GM12878 (cell line): ENCODE measurements at regions not wholly inside any gene's neighbourhood (a gene's known extent, or its start where the extent isn't known, plus 50 kb on each side); places are given as distances from the start of the nearest gene placed in this dataset.
"Not testable (repeated sequence)": the region's sequence is repeated elsewhere in the genome, so short reads cannot be mapped to it uniquely, and the experiment has no call there.

ENCODE experiments used
- ATAC-seq: fragments of 200-7000 bp; cut with Tn5 transposase; 3 replicates; pipeline ENCODE4 v1.9.1; 2020; ENCODE audit warnings: mild to moderate bottlenecking, moderate library complexity
- BruUV-seq: library from RNA; stranded (reverse); fragments of 400-500 nt; replicated peaks from 2 replicates; lab custom pipeline; 2021; lab: Mats Ljungman, UMichigan
- CTCF ChIA-PET: fragments of 300-600 bp; sonication (Branson Sonifier 250); formaldehyde crosslinking; extraction: SDS; loops from one replicate; lab custom pipeline; 2021; ENCODE audit warnings: inconsistent platforms; lab: Yijun Ruan, JAX
- POLR2A ChIA-PET: fragments of 350-600 bp; formaldehyde crosslinking; extraction: SDS; loops from one replicate; lab custom pipeline; 2021; ENCODE audit warnings: inconsistent platforms; lab: Charles Lee
- RAD21 ChIA-PET: fragments of 300-600 bp; sonication (Branson Sonifier 250); formaldehyde crosslinking; loops from one replicate; lab custom pipeline; 2023; ENCODE audit warnings: antibody characterized with exemption; ENCODE audit not compliant: unreplicated experiment; lab: Charles Lee
- SMC1A ChIA-PET: fragments of 300-600 bp; sonication (Branson Sonifier 250); formaldehyde crosslinking; loops from one replicate; lab custom pipeline; 2023; ENCODE audit not compliant: unreplicated experiment, uncharacterized antibody; lab: Charles Lee
- DNase-seq: peaks from one replicate; pipeline ENCODE4 v3.0.0-alpha.2; 2011; ENCODE audit warnings: low read depth, low spot score
- FAIRE-seq: peaks from 3 replicates; lab custom pipeline; 2011; peaks lifted over from hg19 to GRCh38; lab: Jason Lieb, UNC
- H2AFZ ChIP-seq: 2 replicates; pipeline ENCODE4 v1.6.0; 2011; ENCODE audit warnings: low read depth, low read length, control low read depth; ENCODE audit not compliant: control insufficient read depth
- H3K27ac ChIP-seq: 2 replicates; pipeline ENCODE4 v1.5.1; 2011; ENCODE audit warnings: control low read depth; ENCODE audit not compliant: control insufficient read depth, insufficient read depth
- H3K27me3 ChIP-seq, 2 experiments: replicated peaks in 1 of 2; 2 replicates each; pipeline versions ENCODE4 v1.6.0 to v1.6.1; 2011; ENCODE audit warnings: low read length in 1 of 2; ENCODE audit not compliant: control insufficient read depth in 2 of 2, insufficient read depth in 2 of 2
- H3K36me3 ChIP-seq, 2 experiments: 2 replicates each; pipeline ENCODE4 v1.5.1; 2011; ENCODE audit warnings: low read length in 1 of 2; ENCODE audit not compliant: control insufficient read depth in 2 of 2, insufficient read depth in 2 of 2
- H3K4me1 ChIP-seq: 2 replicates; pipeline ENCODE4 v1.6.1; 2011; ENCODE audit warnings: mild to moderate bottlenecking, low read length, moderate library complexity, mixed read lengths; ENCODE audit not compliant: control insufficient read depth, insufficient read depth
- H3K4me2 ChIP-seq: 2 replicates; pipeline ENCODE4 v1.6.0; 2011; ENCODE audit warnings: control low read depth; ENCODE audit not compliant: control insufficient read depth, insufficient read depth
- H3K4me3 ChIP-seq: fragments of 200-600 bp; sonication (generic); 2 replicates; pipeline ENCODE4 v1.5.1; 2016
- H3K79me2 ChIP-seq: 2 replicates; pipeline ENCODE4 v1.6.0; 2011; ENCODE audit warnings: low read length; ENCODE audit not compliant: control insufficient read depth, insufficient read depth
- H3K9ac ChIP-seq: 2 replicates; pipeline ENCODE4 v1.8.0; 2011; ENCODE audit warnings: low read length, control low read depth, mixed read lengths; ENCODE audit not compliant: control insufficient read depth, insufficient read depth
- H3K9me3 ChIP-seq: replicated peaks from 3 replicates; pipeline ENCODE4 v1.5.1; 2011; ENCODE audit warnings: mild to moderate bottlenecking, low read length; ENCODE audit not compliant: control insufficient read depth, insufficient read depth
- H4K20me1 ChIP-seq: 2 replicates; pipeline ENCODE4 v1.6.0; 2011; ENCODE audit not compliant: control insufficient read depth, insufficient read depth
- ETV6 ChIP-seq, 2 experiments: fragments of 450-650 bp in 1 of 2; IDR thresholded peaks in 1 of 2; conservative IDR thresholded peaks in 1 of 2; 2 replicates each; pipeline ENCODE4 v1.6.1; 2014; ENCODE audit warnings: antibody characterized with exemption in 1 of 2, borderline replicate concordance in 1 of 2, low read depth in 1 of 2, mild to moderate bottlenecking in 1 of 2, moderate library complexity in 1 of 2
- STAT1 ChIP-seq: fragments of 450-650 bp; conservative IDR thresholded peaks from 2 replicates; pipeline ENCODE4 v1.6.1; 2014; ENCODE audit warnings: antibody characterized with exemption, mild to moderate bottlenecking
- YBX1 ChIP-seq: fragments of 450-650 bp; IDR thresholded peaks from 2 replicates; pipeline ENCODE4 v1.6.1; 2016; ENCODE audit warnings: antibody characterized with exemption
- WGBS: methylation state at CpG from one replicate; pipeline ENCODE4 v1.1.6; 2016; ENCODE audit warnings: low lambda C conversion rate; ENCODE audit not compliant: insufficient replicate concordance, insufficient coverage; ENCODE audit errors: missing lambda C conversion rate; 5-methylcytosine and 5-hydroxymethylcytosine counted together
- in situ Hi-C: fragments of 300-500 bp; cut with MboI; formaldehyde crosslinking; loops from 9 replicates; pipeline ENCODE4 v1.14.3; 2018; ENCODE audit warnings: mixed read lengths
- intact Hi-C: fragments of 100-400 bp; cut with micrococcal nuclease; formaldehyde crosslinking; loops from one replicate; pipeline ENCODE4 v1.14.2; 2022; ENCODE audit not compliant: unreplicated experiment
- TF ChIP-seq, protein P1 (sequence below): fragments of 450-650 bp; IDR thresholded peaks from 2 replicates; pipeline ENCODE4 v1.6.1; 2018; ENCODE audit warnings: mild to moderate bottlenecking, low read depth, moderate library complexity; ENCODE audit not compliant: partially characterized antibody

DNA sequence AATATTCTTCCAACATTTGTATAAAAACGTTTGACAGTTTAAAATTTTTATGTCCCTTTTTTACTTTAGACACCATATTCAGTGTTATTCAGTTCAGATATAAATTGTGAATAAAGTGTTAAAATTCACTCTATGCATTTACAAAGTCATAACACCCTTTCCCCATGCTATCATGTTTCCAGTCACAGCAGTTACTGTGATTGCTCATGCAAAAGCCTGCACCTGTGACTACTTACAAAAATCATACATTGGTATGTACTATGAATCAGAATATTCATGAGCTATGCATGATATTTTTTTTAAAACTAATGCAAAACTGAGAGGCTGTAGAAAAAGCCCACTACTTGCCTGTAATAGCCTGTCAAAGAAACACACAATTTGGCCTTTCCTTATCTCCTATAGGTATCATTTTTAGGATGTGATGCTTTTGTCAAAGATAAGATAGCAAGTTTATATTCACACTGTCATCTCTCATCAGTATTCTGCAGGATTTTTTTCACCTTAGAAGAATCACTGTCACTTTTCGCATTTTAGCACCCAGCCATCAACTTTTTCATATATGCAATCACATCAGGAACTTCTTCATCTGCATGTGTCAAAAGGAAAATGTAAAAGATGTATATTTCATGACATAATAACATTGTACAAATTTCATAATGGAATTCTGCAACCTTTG lies 443.2 kb downstream of the C12orf50 start (continued):
- TF ChIP-seq ETV6 (conservative IDR thresholded peaks at IDR 0.05 in 1 of 2, IDR thresholded peaks at IDR 0.05 in 1 of 2; ENCODE audit: borderline replicate concordance in 1 of 2, low read depth in 1 of 2) (no peak), YBX1 (no peak), STAT1 (no peak)
- TF ChIP-seq, protein P1, sequence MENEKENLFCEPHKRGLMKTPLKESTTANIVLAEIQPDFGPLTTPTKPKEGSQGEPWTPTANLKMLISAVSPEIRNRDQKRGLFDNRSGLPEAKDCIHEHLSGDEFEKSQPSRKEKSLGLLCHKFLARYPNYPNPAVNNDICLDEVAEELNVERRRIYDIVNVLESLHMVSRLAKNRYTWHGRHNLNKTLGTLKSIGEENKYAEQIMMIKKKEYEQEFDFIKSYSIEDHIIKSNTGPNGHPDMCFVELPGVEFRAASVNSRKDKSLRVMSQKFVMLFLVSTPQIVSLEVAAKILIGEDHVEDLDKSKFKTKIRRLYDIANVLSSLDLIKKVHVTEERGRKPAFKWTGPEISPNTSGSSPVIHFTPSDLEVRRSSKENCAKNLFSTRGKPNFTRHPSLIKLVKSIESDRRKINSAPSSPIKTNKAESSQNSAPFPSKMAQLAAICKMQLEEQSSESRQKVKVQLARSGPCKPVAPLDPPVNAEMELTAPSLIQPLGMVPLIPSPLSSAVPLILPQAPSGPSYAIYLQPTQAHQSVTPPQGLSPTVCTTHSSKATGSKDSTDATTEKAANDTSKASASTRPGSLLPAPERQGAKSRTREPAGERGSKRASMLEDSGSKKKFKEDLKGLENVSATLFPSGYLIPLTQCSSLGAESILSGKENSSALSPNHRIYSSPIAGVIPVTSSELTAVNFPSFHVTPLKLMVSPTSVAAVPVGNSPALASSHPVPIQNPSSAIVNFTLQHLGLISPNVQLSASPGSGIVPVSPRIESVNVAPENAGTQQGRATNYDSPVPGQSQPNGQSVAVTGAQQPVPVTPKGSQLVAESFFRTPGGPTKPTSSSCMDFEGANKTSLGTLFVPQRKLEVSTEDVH: no peak

DNA sequence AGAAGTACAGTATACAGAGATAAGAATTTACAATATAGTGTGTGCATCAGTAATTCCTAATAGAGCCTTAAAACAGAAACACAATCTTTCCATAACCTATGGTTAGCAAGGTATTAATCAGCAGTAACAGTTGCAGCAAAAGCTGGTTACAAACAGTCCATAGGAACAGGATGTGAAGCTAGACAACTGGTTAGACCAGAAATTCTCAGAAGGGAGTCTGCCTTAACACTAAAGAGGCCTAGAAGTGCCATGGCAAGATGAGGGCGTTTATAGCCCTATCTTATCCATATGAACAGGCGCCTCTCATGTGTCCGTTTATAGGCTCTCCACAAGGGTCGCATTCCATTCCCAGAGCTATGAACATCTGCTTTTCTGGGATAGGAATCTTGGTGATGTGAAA lies 450.1 kb downstream of the C12orf50 start:
- H3K4me3 ChIP-seq, H3K79me2 ChIP-seq, H3K9ac ChIP-seq, RAD21 ChIA-PET, CTCF ChIA-PET, H3K4me2 ChIP-seq, intact Hi-C loops, H3K9me3 ChIP-seq, FAIRE-seq, SMC1A ChIA-PET, ATAC-seq, H3K27ac ChIP-seq, H3K36me3 ChIP-seq, H3K27me3 ChIP-seq, POLR2A ChIA-PET, DNase-seq, H3K4me1 ChIP-seq, H2AFZ ChIP-seq, H4K20me1 ChIP-seq, BruUV-seq, in situ Hi-C loops: not testable (repeated sequence)
- 30% methylated on average over 4 of the region's 4 CpGs for WGBS
